ENCODE measurements at regions not wholly inside any gene's neighbourhood (a gene's known extent, or its start where the extent isn't known, plus 50 kb on each side); places are given as distances from the start of the nearest gene placed in this dataset.
"Not testable (repeated sequence)": the region's sequence is repeated elsewhere in the genome, so short reads cannot be mapped to it uniquely, and the experiment has no call there.

GRCh38 chrX:112359906-112360305 is 277.3 kb upstream of the TRPC5 start:
- DNase-seq: peak; percentile 35

- no peak for DNase-seq
These were observed 273.4 kb upstream of the TRPC5 start for GRCh38 chrX:112355931-112356330.

- DNase-seq: peak; percentile 59
These were observed 259.0 kb upstream of the TRPC5 start for GRCh38 chrX:112341598-112341997.

DNA sequence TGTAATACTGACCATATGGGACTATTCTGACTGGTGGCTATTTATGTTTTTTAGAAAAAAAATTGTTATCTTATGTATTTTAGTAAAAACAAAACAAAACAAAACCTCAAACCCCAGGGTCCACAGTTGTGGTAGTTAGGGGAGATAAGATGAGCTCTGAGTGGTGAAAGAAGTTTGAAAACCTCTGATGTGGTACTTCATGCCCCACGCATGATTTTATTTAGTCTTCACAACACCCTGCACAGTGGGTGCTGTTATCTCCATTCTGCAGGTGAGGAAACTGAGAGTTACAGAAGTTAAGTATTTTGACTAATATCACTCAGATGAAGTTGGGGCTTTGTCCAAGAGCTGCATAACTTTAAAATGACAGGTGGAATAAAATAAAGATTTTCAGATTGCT is 230.6 kb upstream of the TRPC5 start:
- no peak for DNase-seq

- no peak for DNase-seq
These were observed 223.5 kb upstream of the TRPC5 start for GRCh38 chrX:112306027-112306426.

DNA sequence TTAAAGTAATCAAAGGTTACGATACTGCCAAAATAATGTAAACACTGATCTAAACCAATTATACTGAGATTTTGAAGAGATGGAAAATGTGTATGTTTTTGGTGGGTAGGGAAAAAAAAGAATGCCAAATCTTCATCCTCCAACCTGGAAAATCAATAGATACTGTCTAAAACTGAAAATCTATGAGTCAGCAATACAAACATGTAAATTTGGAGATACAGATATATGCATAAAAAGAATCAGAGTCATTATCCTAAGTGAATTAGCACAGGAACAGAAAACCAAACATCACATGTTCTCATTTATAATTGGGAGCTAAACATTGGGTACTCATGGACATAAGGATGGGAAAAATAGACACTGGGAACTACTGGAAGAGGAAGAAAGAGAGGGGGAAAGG is 197.4 kb upstream of the TRPC5 start:
- DNase-seq: no peak

GRCh38 chrX:112270991-112271390 is 188.4 kb upstream of the TRPC5 start:
- no peak for DNase-seq

GRCh38 chrX:112266136-112266535 is 183.6 kb upstream of the TRPC5 start:
- no peak for DNase-seq

GRCh38 chrX:112259375-112259774 is 176.8 kb upstream of the TRPC5 start:
- DNase-seq: no peak

GRCh38 chrX:112254896-112255295 is 172.3 kb upstream of the TRPC5 start:
- peak; percentile 35 for DNase-seq

DNA sequence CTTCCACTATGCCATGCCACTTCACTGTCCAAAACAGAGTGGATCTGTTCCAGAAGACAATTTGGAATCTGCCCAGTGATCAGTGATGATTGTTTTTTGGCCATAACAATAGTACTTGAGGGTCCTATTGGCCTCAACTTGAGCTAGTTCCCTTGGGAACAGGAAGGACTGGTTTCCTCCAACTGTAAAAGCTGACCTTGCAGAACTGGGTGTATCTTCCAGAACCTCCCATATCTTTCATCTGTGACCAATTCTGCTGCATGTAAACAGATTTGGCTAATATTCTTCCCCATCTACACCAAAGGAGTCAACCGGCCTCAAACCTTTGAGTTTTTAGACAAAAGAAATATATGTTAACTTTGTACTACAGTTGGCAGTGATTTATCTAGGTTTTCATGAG is 165.1 kb upstream of the TRPC5 start:
- DNase-seq: no peak

DNA sequence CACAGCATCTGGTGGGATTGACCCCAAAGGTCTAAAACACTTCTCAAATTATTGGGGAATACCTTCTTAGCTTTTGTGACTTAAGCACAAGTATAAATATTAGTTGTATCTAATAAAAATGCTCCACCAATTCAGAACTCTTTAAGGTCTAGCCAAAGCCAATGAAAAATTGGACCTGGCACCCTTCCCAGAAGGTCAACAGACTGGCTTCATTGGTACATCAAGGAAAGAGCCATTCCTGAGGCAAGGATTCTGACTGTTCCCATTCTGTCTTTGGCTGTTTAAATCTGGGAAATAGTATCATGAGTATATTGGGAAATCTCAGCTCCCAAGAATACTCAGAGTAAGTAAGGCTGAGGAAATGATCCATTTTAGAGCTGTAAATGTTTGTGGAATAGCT is 153.0 kb upstream of the TRPC5 start:
- no peak for DNase-seq

- DNase-seq: no peak
These were observed 150.6 kb upstream of the TRPC5 start for GRCh38 chrX:112233164-112233563.

GRCh38 chrX:112226795-112227194 is 144.2 kb upstream of the TRPC5 start:
- DNase-seq: not testable (repeated sequence)

DNA sequence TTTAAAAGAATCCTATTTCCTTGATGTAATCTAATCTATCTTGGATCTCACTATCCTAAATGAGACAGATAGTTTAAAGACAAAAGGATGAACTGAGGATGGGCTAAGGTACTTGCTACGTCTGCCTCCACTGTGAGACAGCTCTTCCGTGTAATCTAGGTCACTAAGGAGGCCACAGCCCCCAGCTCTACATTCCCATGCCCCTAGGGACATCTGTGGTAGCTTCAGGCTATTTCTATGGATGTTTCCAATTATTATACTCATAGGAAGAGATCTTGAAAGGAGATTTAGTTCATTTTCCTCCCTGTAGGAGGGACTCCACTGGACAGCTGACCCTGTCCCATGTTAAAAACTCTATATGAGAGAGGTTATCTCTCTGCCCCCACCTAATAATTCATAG is 140.8 kb upstream of the TRPC5 start:
- no peak for DNase-seq

GRCh38 chrX:112218388-112218787 is 135.8 kb upstream of the TRPC5 start:
- no peak for DNase-seq

GRCh38 chrX:112211459-112211858 is 128.9 kb upstream of the TRPC5 start:
- peak; percentile 9 for DNase-seq

- no peak for DNase-seq
These were observed 115.3 kb upstream of the TRPC5 start for GRCh38 chrX:112197840-112198239.

DNA sequence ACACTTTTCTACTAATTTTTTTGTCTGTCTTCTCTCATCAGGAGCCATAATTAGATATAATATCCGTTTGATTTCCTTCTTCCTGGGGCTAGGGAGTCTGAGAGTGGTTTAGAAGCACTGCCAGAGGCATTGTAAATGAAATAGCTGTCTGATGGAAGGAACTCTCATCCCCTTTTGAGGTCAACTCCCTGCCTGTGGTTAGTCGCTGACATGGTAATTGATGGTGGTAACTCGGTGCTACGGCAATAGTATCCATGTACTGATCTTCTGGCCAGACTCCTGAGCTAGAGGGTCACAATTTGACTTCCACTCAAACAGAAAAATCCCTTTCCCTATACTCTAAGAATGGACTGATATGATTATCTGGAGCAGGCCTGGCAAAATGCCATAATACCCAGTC is 108.1 kb upstream of the TRPC5 start:
- no peak for DNase-seq

- not testable (repeated sequence) for DNase-seq
These were observed 98.8 kb upstream of the TRPC5 start for GRCh38 chrX:112181361-112181760.

DNA sequence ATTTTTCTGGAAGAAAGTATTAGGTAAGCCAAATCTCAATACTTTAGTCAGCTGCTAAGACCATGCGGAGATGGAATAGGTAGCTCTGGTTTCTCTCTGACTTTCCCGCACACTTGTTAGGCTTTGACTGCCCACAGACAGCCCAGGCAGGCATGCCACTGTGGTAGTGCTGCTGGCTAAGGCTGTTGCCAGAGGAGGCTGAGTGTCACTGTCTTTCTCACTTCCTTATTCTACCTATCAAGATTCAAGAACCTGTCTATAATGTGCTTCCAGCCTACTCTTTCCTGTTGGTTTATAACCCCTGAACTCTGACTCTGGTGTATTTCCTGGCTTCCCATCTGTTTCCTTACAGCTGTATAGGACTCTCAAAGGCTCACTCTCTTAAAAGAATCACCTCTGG is 81.8 kb upstream of the TRPC5 start:
- no peak for DNase-seq

- peak; percentile 44 for DNase-seq
These were observed 81.3 kb upstream of the TRPC5 start for GRCh38 chrX:112163906-112164305.

DNA sequence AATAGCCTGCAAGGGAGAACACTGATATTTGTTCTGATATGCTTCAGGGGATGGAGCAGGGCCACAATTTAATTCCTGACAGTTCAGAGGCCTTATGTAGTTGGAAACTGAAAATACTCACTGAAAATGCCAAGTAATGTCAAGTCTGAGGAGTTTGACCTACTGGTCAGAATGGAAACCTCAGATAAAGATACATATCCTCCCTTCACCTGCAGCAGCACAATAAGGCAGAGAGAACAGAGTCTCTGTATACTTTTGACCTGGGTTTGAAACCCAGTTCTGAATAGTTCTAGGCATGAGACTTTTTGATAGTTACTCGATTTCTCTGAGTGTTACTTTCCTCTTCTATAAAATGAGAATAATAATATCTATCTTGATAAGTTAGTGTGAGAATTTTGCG is 65.8 kb upstream of the TRPC5 start:
- no peak for DNase-seq

DNA sequence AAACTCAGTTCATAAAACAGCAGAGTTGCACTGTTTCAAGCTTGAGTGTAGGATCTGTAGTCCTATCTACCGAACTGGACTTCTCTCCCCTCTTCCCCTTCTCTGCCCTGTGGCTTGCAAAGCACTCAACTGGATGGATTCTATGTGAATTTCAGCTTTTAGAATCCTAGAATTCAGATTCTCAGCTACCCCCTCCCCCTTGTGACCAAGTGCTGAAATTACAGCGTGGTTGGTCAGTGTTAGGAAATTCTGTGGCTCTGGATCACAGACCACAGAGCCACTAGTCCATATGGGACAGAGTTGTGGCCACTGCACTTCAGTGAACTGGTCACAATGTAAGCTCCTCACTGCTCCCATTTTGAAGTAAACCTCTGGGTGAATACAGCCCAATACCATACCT is 64.6 kb upstream of the TRPC5 start:
- peak; percentile 2 for DNase-seq

DNA sequence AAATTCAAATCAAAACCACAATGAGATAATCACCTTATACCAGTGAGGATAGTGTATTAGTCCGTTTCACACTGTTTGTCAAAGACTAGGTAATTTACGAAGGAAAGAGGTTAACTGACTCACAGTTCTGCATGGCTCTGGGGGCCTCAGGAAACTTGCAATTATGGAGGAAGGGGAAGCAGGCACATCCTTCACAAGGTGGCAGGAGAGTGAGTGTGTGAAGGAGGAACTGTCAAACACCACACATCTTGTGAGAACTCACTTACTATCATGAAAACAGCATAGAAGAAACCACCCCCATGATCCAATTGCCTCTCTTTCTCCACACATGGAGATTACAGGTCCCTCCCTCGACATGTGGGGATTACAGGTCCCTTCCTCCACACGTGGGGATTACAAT is 54.7 kb upstream of the TRPC5 start:
- no peak for DNase-seq
